Peyer's patch (tissue), 4 donors: ENCODE measurements at regions not wholly inside any gene's neighbourhood (a gene's known extent, or its start where the extent isn't known, plus 50 kb on each side); places are given as distances from the start of the nearest gene placed in this dataset.
A peak's percentile ranks its signal among the peaks of the same experiment; 100 is the strongest.

Experiments
- DNase-seq, 3 donors: peaks; one replicate each; pipeline ENCODE4 v3.0.0-alpha.2; 2017 to 2019
- H3K27ac ChIP-seq, 4 donors: fragments of 200-600 bp; sonication (generic); one replicate each; pipeline ENCODE4 v1.5.1; 2016 to 2019
- H3K27me3 ChIP-seq, 2 donors: fragments of 200-600 bp; sonication (generic); one replicate each; pipeline ENCODE4 v1.5.1; 2019
- H3K36me3 ChIP-seq, 3 donors: fragments of 200-600 bp; sonication (generic); one replicate each; pipeline ENCODE4 v1.5.1; 2016 to 2019
- H3K4me1 ChIP-seq, 4 donors: fragments of 200-600 bp; sonication (generic); one replicate each; pipeline ENCODE4 v1.5.1; 2016 to 2019
- H3K4me3 ChIP-seq, 4 donors: fragments of 200-600 bp; sonication (generic); 1 replicate in 3 of 4; 2 replicates in 1 of 4; pipeline ENCODE4 v1.5.1; 2016 to 2019; ENCODE audit warnings: mild to moderate bottlenecking in 1 of 4
- H3K9me3 ChIP-seq, 4 donors: fragments of 200-600 bp; sonication (generic); one replicate each; pipeline ENCODE4 v1.5.1; 2016 to 2019; ENCODE audit warnings: mild to moderate bottlenecking in 1 of 4
- CTCF ChIP-seq, 6 experiments: fragments of 450-650 bp in 4 of 6; fragments of 200-600 bp in 2 of 6; sonication (generic) in 1 of 6; IDR thresholded peaks; one replicate each; pipeline ENCODE4 v1.5.1; 2017 to 2019; ENCODE audit warnings: antibody characterized with exemption in 6 of 6, mild to moderate bottlenecking in 3 of 6, moderate library complexity in 1 of 6
- POLR2A ChIP-seq, 2 donors: fragments of 450-650 bp; IDR thresholded peaks; one replicate each; pipeline ENCODE4 v1.5.1; 2017; ENCODE audit warnings: antibody characterized with exemption in 2 of 2, mild to moderate bottlenecking in 2 of 2, moderate library complexity in 2 of 2

DNA sequence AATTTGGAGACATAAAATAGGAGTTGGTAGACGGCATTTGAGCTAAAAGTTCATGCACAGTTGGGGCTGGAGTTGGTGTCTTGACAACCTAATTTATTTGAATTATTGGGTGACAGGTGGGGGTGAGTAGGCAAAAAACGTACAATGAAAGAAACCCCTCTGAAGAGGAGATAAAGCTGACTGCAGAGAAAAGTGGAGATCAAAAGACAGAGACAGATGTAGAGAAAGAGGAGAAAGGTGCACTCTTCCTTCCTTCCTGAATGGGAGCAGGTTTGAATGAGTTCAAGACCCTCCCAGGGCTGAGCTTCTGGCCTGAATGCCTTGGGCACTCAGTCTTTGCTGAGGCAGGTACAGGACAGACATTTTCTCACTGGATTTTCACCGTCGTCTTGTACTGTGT is 284.3 kb downstream of the DHX35 start:
- H3K27me3 ChIP-seq = no peaks in the 10 kb centered on the region

DNA sequence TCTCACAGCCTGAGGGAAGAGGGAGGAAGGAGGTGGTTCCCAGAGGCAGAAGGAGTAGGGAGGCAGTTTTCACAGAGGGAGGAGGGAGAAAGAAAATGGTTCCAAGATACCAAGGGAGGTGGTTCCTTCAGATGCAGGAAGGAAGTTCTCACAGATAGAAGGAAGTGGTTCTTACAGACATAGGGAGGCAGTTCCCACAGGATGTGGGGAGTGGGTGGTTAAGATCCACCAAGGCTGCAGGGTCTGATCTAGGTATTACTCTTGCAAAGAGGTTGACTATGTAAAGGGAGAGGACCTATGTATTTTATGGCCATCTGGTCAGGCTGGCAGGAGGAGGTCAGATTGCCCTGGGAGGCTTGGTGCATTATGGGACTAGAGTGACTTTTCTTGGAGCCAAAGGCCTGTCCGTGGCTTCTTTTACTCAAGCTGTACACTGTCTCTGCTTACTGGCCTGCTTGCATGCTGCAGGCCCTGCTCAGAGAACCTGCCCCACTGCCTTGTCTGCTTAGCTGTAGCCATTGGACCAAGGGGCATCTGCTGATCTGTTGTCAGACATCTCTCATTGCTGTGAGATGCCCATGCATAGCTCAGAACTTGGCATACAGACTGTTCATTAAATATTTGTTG is 283.7 kb downstream of the DHX35 start:
- Histone ChIP-seq H3K4me3 (no peak overlapping the region), H3K27ac (no peak overlapping the region), H3K9me3 (no peaks in the 10 kb centered on the region), H3K4me1 (no peaks in the 10 kb centered on the region), H3K36me3 (no peaks in the 10 kb centered on the region), H3K27me3 (no peaks in the 10 kb centered on the region)
- TF ChIP-seq POLR2A (IDR thresholded peaks at IDR 0.05) (no peak), CTCF (IDR thresholded peaks at IDR 0.05) (no peak)
- no peak for DNase-seq

More for the DNA sequence above, 284.3 kb downstream of the DHX35 start:
- Histone ChIP-seq H3K4me1 (no peaks in the 10 kb centered on the region), H3K9me3 (no peaks in the 10 kb centered on the region), H3K36me3 (no peaks in the 10 kb centered on the region), H3K4me3 (no peak overlapping the region), H3K27ac (no peak overlapping the region)
- DNase-seq = no peak
- TF ChIP-seq CTCF (IDR thresholded peaks at IDR 0.05) = no peak
- no peak for TF ChIP-seq POLR2A (IDR thresholded peaks at IDR 0.05)

DNA sequence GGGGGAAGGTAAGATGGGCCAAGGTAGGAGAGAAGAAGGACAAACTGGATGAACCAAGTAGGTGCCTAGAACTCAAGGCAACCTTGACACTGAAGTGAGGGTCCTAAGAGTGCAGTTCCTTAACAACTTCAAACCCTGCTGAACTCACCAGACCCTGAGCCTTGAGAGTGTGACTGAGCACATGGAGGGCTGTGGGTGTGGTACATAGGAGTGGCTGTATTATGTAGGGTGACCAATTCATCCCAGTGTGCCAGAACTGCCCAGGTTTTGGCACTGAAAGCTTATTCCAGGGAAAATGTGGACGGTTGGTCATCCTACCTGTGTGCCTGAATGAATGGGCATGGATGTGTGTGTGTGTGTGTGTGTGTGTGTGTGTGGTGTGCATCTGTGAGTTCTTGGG is 281.8 kb downstream of the DHX35 start:
- DNase-seq = no peak
- H3K9me3 ChIP-seq = no peaks in the 10 kb centered on the region
- TF ChIP-seq CTCF (IDR thresholded peaks at IDR 0.05) = no peak
- no peak for TF ChIP-seq POLR2A (IDR thresholded peaks at IDR 0.05)
- no peaks in the 10 kb centered on the region for H3K4me1 ChIP-seq
- H3K36me3 ChIP-seq = no peaks in the 10 kb centered on the region
- H3K27ac ChIP-seq = no peak overlapping the region
- H3K4me3 ChIP-seq = no peak overlapping the region
- H3K27me3 ChIP-seq = no peaks in the 10 kb centered on the region

DNA sequence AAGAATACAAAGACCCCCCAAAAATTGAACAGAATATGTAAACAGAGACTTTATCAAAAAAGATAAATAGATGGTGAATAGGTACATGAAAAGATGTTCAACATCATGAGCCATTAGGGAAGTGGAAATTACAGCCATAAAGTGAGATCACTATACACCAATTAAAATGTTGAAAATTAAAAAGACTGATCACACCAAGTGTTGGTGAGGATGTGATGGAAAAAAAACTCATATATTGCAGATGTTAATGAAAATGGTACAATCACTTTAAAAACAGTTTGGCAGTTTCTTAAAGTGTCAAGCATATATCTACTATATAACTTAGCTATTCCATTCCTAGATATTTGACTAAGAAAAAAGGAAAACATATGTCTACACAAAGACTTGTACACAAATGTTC is 280.5 kb downstream of the DHX35 start:
- Histone ChIP-seq H3K4me1 (no peaks in the 10 kb centered on the region), H3K27me3 (no peaks in the 10 kb centered on the region), H3K27ac (no peak overlapping the region), H3K4me3 (no peak overlapping the region), H3K9me3 (no peaks in the 10 kb centered on the region), H3K36me3 (no peaks in the 10 kb centered on the region)
- no peak for TF ChIP-seq CTCF (IDR thresholded peaks at IDR 0.05)
- no peak for TF ChIP-seq POLR2A (IDR thresholded peaks at IDR 0.05)
- no peak for DNase-seq

GRCh38 chr20:39234520-39235095 is 272.5 kb downstream of the DHX35 start:
- DNase-seq = peak in 1 of 3 donors; percentile 13
- Histone ChIP-seq H3K27me3 (no peaks in the 10 kb centered on the region), H3K4me1 (no peaks in the 10 kb centered on the region), H3K9me3 (no peaks in the 10 kb centered on the region), H3K27ac (no peak overlapping the region), H3K36me3 (no peaks in the 10 kb centered on the region), H3K4me3 (no peak overlapping the region)
- TF ChIP-seq POLR2A (IDR thresholded peaks at IDR 0.05) (no peak), CTCF (IDR thresholded peaks at IDR 0.05) (no peak)
